Muscle of back (tissue), 3 donors: ENCODE measurements at regions not wholly inside any gene's neighbourhood (a gene's known extent, or its start where the extent isn't known, plus 50 kb on each side); places are given as distances from the start of the nearest gene placed in this dataset.
"Not testable (repeated sequence)": the region's sequence is repeated elsewhere in the genome, so short reads cannot be mapped to it uniquely, and the experiment has no call there.

Experiments
- DNase-seq, 3 donors: peaks; one replicate each; pipeline versions ENCODE4 v3.0.0 to v3.0.0-alpha.2; 2013

DNA sequence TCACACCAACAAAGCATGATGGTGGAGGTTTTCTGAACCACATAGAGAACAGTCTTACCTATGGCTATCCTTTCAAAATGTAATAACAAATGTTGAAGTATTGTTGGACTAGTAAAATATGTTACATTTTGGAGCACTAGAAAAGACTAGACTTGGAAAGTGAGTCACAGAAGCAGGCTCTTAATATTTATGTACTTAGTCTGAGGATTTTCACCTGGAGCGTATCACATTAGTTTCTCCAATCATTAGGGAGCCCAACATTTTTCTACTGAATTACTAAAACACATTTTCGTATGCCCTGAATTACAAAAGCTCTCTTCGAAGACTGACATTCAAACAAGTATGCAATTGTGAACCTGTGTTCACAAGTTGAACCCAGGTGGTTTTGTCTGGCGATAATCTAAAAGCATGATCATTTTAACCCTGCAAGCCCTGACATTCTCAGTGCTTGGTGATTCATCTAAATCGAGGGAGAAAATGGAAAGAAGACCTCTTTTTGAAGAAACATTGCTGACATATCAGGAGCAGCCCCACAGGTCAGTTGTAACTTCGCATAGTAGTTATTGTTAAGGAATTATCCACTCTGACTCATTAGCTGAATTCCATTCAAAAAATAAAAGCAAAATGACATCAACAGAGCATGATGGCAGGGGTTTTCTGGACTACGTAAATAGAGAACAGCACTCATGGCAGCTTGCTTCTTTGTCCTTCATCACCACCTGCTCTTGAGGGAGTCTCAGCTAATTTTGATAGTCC, 679.8 kb upstream of the NECTIN3 start:
- no peak for DNase-seq

DNA sequence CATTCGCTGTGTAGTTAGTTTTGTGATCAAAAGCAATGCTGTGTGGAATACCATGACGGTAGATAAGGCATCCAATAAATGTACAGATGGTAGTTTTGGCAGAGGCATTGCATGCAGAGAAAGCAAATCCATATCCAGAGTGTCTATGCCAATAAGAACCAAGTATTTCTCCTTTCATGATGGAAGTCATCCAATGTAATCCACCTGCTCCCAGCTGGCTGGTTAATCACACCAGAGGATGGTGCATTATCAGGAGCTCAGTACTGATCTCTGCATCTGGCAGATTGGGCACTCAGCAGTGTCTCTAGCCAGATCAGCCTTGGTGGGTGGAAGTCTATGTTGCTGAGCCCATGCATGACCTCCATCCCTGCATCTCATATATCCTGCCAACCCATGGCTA, 677.7 kb upstream of the NECTIN3 start:
- DNase-seq, result peak; percentile 10 to 37 (median 24)

DNA sequence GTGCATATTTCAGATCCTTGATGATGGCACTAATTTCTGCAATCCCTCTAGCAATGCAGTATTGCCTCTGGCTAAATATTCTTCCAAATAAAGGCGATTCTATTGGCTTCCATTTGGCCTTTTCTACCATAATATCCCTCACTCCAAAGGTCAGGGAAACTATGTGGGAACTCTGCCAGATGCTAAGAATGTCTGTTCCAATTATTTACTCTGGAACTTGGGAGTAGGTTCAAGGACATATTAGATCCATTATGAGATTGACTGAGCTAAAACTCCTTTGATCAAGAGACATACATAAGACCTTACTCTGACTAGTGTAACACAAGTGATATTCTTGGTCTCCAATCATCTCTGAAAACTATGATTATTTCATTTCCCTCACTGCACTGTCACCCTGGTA, 674.5 kb upstream of the NECTIN3 start:
- peak in 1 of 3 donors; percentile 5 for DNase-seq

- no peak for DNase-seq
Measured at GRCh38 chr3:110400315-110400714, 671.3 kb upstream of the NECTIN3 start.

DNA sequence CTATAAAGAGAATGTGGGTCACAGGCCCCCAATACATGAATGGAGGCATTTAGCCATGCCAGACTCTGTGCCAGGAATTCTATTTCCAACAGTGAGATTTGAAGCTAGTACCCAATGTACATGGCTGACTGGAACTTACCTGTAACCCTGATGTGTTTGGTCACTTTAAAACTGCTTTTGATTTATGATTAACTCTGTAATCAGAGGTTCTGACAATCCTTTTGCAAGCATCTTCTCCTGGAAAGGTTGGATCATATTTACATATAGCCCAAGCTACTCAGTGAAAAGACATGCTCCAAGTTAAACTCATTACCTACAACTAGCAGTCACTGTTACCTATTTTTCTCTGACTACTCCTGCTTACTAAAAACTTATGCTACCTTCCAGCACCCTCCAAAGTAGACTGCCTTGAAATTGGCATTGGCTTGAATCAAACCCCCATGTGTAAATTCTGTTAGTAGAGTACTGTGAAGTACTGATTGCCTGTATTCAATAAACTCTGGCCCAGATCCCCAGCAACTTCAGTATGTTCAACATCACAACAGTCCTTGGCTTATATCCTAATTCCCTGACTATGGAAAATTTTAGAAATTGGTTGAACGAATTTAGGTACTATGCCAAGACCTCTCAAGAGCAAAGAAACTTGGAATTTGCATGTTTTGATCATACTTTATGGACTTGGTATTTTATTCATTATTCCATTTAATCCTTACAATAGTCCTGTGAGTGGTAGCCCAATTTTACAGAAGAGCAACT, 665.6 kb upstream of the NECTIN3 start:
- DNase-seq, result peak; percentile 11 to 32 (median 16)

DNA sequence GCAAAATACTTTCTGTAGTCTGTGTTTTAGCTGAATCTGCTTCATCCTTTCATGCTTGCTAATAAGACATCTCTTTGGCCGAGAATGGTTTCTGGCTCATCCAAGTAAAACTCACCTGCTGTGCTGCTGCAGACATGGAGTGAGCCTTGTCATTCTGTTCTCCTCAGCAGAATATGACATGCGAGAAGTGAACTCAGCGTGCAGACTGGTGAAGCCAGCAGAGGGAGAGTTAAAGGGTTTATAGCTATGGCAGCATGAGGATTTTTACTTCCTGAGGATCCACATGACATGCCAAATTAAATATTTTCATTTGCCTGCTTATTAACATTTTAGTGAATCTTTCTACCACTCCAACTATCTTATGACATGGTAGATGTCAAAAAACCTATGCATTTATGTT, 658.4 kb upstream of the NECTIN3 start:
- no peak for DNase-seq

GRCh38 chr3:110413807-110414748, 657.5 kb upstream of the NECTIN3 start:
- DNase-seq, result peak; percentile 15 to 60 (median 49)

DNA sequence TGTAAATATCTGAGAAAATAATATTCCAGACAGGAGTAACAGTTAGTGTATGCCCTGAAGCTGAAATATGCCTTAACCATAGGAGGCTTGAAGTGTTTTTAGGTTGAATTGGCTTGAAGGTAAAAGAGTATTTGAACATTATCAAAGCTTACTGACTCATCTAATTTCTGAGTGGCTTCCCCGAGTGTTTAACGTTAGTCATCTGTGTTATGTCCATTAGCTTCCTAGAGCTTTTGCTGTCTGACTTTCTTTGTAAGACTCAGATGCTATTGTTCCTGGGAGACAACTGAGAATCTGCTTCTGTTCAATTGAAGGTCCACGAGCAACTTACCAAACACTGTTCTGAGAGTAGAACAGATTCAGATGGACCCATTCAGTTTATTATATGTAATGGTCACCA, 656.8 kb upstream of the NECTIN3 start:
- DNase-seq, result peak in 1 of 3 donors; percentile 40

- DNase-seq, result no peak
Measured at GRCh38 chr3:110419096-110419495, 652.5 kb upstream of the NECTIN3 start.

DNA sequence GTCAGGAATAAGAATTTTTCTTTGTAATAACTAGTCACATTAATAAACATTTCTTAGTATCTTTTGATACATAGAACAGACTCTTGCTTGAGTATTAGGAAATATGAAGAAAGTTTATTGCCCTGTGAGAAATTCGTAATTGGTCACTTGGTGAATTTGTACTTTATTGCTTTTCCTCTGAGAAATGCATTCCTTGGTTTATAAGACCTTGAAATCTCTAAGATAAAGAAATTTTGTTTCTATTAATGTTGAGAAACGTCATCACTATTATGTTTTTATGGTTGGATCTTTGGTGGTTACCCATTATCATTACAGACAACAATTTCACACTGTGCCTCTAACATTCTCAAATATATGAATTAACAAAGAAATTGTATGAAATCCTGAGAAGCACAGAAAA, 652.0 kb upstream of the NECTIN3 start:
- DNase-seq, result no peak

DNA sequence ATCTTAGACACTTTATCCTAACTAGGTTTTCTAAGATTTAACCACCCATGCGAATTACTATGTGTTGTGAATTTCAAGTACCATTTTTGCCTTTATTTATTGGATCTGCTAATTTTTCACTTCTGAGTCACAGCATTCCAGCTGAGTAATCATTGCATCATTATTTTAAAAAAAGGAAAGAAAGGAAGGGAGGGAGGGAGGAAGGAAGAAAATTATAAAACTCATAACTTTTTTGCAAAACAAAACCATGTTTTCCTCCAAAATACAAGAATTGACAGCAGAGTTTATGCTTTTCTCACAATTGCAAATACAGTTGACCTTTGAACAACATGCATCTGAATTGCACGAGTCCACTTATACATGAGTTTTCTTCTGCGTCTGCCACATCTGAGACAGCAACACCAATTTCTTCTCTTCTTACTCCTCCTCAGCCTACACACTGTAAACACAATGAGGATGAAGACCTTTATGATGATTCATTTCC, 651.4 kb upstream of the NECTIN3 start:
- DNase-seq, result peak in 2 of 3 donors; percentile 13 to 68

DNA sequence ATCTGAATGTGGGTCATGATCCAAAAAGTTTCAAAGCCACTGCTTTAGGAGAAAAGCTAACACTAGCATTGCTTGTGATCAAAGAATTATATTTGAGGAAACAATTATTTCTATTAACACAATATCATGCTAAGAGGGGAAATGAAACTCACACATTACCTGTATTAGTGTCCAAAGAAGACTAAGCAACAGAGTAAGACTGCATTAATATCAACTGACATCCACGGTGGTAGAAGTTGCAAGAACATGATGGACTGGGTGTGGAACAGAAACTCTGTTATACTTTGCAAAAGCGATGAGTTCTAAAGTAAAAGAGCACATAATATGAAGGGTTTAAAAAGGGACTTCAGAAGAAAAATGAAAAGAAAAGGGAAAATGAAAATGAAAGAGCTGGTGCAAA, 648.3 kb upstream of the NECTIN3 start:
- no peak for DNase-seq

- DNase-seq, result peak in 1 of 3 donors; percentile 13
Measured at GRCh38 chr3:110430146-110430545, 641.5 kb upstream of the NECTIN3 start.

- DNase-seq, result no peak
Measured at GRCh38 chr3:110436209-110436608, 635.4 kb upstream of the NECTIN3 start.

DNA sequence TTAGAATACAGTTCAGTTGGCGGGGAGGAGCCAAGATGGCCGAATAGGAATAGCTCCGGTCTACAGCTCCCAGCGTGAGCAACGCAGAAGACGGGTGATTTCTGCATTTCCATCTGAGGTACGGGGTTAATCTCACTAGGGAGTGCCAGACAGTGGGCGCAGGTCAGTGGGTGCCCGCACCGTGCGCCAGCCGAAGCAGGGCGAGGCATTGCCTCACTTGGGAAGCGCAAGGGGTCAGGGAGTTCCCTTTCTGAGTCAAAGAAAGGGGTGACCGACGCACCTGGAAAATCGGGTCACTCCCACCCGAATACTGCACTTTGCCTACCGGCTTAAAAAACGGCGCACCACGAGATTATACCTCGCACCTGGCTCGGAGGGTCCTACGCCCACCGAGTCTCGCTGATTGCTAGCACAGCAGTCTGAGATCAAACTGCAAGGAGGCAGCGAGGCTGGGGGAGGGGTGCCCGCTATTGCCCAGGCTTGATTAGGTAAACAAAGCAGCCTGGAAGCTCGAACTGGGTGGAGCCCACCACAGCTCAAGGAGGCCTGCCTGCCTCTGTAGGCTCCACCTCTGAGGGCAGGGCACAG, 631.5 kb upstream of the NECTIN3 start:
- not testable (repeated sequence) for DNase-seq

DNA sequence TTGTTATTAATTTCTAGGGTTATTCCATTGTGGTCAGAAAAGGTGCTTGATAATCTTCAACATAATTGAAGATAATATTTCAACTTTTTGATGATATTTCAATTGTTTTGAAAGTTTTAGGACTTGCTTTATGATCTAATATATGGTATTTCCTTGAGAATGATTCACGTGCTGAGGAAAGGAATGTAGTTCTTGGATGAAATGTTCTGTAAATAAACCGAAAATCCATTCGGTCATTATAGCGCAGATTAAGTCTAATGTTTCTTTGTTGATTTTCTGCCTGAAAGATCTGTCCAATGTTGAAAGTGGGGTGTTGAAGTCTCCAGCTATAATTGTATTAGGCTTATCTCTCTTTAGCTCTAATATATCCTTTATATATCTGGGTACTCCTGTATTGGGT, 617.5 kb upstream of the NECTIN3 start:
- no peak for DNase-seq

GRCh38 chr3:110456001-110456400, 615.6 kb upstream of the NECTIN3 start:
- no peak for DNase-seq

GRCh38 chr3:110456438-110457138, 615.0 kb upstream of the NECTIN3 start:
- DNase-seq, result no peak

DNA sequence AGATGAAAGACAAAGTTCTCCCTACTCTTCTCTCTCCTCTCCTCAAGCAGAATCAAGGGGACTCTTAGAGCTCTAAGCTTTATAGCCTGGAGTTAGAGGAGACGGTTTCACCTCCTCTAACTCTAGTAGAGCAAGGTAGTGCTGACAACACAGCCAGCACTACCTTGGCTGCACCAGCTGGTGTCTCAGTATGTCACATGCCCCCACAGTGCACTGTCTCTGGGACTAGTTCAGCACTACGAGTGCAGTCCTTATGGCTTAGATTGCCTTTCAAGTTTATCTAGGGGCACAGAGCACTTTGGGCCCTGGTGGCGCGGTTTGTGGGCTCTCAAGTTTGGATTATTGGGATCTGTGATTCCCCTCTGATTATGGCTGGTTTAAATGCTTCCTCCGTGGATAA, 614.1 kb upstream of the NECTIN3 start:
- DNase-seq, result no peak

- no peak for DNase-seq
Measured at GRCh38 chr3:110459021-110459420, 612.6 kb upstream of the NECTIN3 start.

DNA sequence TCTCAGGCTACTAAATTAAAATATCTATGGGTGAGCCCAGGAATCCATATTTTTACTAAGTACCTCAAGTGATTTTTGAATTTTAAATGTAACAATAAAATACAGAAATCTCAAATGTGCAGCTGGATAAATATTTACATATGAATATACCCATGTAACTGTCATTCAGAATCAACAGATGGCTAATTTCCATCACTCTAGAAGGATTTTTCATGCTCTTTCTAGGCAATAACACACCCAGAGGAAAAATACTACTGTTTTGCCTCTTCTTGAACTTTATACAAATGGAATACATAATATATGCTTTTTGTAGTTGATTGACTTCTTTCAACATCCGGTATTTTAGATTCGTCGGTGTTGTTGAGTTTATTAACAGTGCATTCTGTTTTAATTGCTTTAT, 601.3 kb upstream of the NECTIN3 start:
- no peak for DNase-seq
